RWPE1 (cell line): ENCODE measurements at regions not wholly inside any gene's neighbourhood (a gene's known extent, or its start where the extent isn't known, plus 50 kb on each side); places are given as distances from the start of the nearest gene placed in this dataset.

Experiments
- CTCF ChIA-PET: fragments of 350-600 bp; sonication (Branson Sonifier 250); formaldehyde crosslinking; extraction: SDS; loops from one replicate; lab custom pipeline; 2021; lab: Yijun Ruan, JAX
- POLR2A ChIA-PET: fragments of 400-600 bp; formaldehyde crosslinking; extraction: SDS; loops from one replicate; lab custom pipeline; 2020; ENCODE audit warnings: antibody characterized with exemption; ENCODE audit not compliant: low non-redundant PET; lab: Yijun Ruan, JAX
- DNase-seq: peaks from one replicate; pipeline ENCODE4 v3.0.0; 2012; ENCODE audit warnings: low spot score
- H3K27ac ChIP-seq: fragments of 450-650 bp; 2 replicates; pipeline ENCODE4 v1.5.1; 2017
- CTCF ChIP-seq: fragments of 450-650 bp; conservative IDR thresholded peaks from 2 replicates; pipeline ENCODE4 v1.5.1; 2017; ENCODE audit warnings: low read depth, mild to moderate bottlenecking

- no peak for DNase-seq
- POLR2A ChIA-PET = no interaction called here
- TF ChIP-seq CTCF = no peak
- H3K27ac ChIP-seq = no peak overlapping the region
- CTCF ChIA-PET = no interaction called here
Observed at GRCh38 chr18:8974696-8975095, 127.8 kb upstream of the NDUFV2 start.

GRCh38 chr18:8975624-8976023, 126.9 kb upstream of the NDUFV2 start:
- TF ChIP-seq CTCF = no peak
- ChIA-PET CTCF (no interaction called here), POLR2A (no interaction called here)
- H3K27ac ChIP-seq = no peak overlapping the region
- DNase-seq = no peak

GRCh38 chr18:8976606-8977005, 125.9 kb upstream of the NDUFV2 start:
- TF ChIP-seq CTCF = no peak
- CTCF ChIA-PET = interaction anchor here (0.5 kb wide), 1 partner anchor 349 kb away, joined by 3 read pairs; no protein-coding TSS in a partner anchor
- POLR2A ChIA-PET = no interaction called here
- H3K27ac ChIP-seq = no peak overlapping the region
- DNase-seq = no peak

- TF ChIP-seq CTCF = no peak
- ChIA-PET POLR2A (no interaction called here), CTCF (interaction anchor here (0.5 kb wide), 1 partner anchor 348 kb away, joined by 3 read pairs; no protein-coding TSS in a partner anchor)
- no peak overlapping the region for H3K27ac ChIP-seq
- DNase-seq = no peak
Observed at GRCh38 chr18:8977166-8977565, 125.3 kb upstream of the NDUFV2 start.

- ChIA-PET CTCF (no interaction called here), POLR2A (no interaction called here)
- no peak overlapping the region for H3K27ac ChIP-seq
- no peak for TF ChIP-seq CTCF
- no peak for DNase-seq
Observed at GRCh38 chr18:8977701-8978100, 124.8 kb upstream of the NDUFV2 start.

- ChIA-PET CTCF (interaction anchor here (0.5 to 0.7 kb wide), 2 partner anchors 324 to 398 kb away, joined by 3 read pairs; no protein-coding TSS in a partner anchor), POLR2A (no interaction called here)
- TF ChIP-seq CTCF = no peak
- DNase-seq = no peak
- no peak overlapping the region for H3K27ac ChIP-seq
Observed at GRCh38 chr18:8978394-8978793, 124.1 kb upstream of the NDUFV2 start.
